ENCODE measurements at regions not wholly inside any gene's neighbourhood (a gene's known extent, or its start where the extent isn't known, plus 50 kb on each side); places are given as distances from the start of the nearest gene placed in this dataset.

GRCh38 chr7:86534641-86535040 lies 109.1 kb upstream of the GRM3 start:
- TF ChIP-seq POU5F1 (IDR thresholded peaks at IDR 0.05; ENCODE audit: low read depth, low read length) (no peak), CTCF (IDR thresholded peaks at IDR 0.05; ENCODE audit: control extremely low read depth in 1 of 3, insufficient read depth in 1 of 3, low read depth in 1 of 3, low read length in 3 of 3) (no peak), RBBP5 (IDR thresholded peaks at IDR 0.05; ENCODE audit: borderline replicate concordance, low read depth, low read length) (no peak)

Data from H1 (cell line).